Ascending aorta (tissue), 2 donors: ENCODE measurements at regions not wholly inside any gene's neighbourhood (a gene's known extent, or its start where the extent isn't known, plus 50 kb on each side); places are given as distances from the start of the nearest gene placed in this dataset.

Source experiments
- DNase-seq, 2 donors: peaks; one replicate each; pipeline ENCODE4 v3.0.0-alpha.2; 2019; ENCODE audit warnings: low spot score in 2 of 2
- H3K27ac ChIP-seq, 2 donors: fragments of 200-600 bp; sonication (generic); one replicate each; pipeline ENCODE4 v1.5.1; 2016 to 2017; ENCODE audit warnings: mild to moderate bottlenecking in 1 of 2
- H3K27me3 ChIP-seq: fragments of 200-600 bp; sonication (generic); one replicate; pipeline ENCODE4 v1.5.1; 2017
- H3K36me3 ChIP-seq, 2 donors: fragments of 200-600 bp; sonication (generic); one replicate each; pipeline ENCODE4 v1.5.1; 2016
- H3K4me1 ChIP-seq, 2 donors: fragments of 200-600 bp; sonication (generic); one replicate each; pipeline ENCODE4 v1.5.1; 2016 to 2017; ENCODE audit warnings: mild to moderate bottlenecking in 1 of 2
- H3K4me3 ChIP-seq, 2 donors: fragments of 200-600 bp; sonication (generic); one replicate each; pipeline ENCODE4 v1.5.1; 2016 to 2017; ENCODE audit warnings: mild to moderate bottlenecking in 1 of 2
- H3K9me3 ChIP-seq, 2 donors: fragments of 200-600 bp; sonication (generic); one replicate each; pipeline ENCODE4 v1.5.1; 2016
- intact Hi-C: fragments of 100-400 bp; cut with DNase I; formaldehyde crosslinking; loops from one replicate; pipeline ENCODE4 v1.15.1; 2023
- TF ChIP-seq, protein P1 (sequence below), 3 experiments: fragments of 200-600 bp in 2 of 3; fragments of 450-650 bp in 1 of 3; sonication (generic) in 2 of 3; IDR thresholded peaks; one replicate each; pipeline ENCODE4 v1.5.1; 2016 to 2019; ENCODE audit warnings: antibody characterized with exemption in 3 of 3, mild to moderate bottlenecking in 1 of 3, moderate library complexity in 1 of 3

DNA sequence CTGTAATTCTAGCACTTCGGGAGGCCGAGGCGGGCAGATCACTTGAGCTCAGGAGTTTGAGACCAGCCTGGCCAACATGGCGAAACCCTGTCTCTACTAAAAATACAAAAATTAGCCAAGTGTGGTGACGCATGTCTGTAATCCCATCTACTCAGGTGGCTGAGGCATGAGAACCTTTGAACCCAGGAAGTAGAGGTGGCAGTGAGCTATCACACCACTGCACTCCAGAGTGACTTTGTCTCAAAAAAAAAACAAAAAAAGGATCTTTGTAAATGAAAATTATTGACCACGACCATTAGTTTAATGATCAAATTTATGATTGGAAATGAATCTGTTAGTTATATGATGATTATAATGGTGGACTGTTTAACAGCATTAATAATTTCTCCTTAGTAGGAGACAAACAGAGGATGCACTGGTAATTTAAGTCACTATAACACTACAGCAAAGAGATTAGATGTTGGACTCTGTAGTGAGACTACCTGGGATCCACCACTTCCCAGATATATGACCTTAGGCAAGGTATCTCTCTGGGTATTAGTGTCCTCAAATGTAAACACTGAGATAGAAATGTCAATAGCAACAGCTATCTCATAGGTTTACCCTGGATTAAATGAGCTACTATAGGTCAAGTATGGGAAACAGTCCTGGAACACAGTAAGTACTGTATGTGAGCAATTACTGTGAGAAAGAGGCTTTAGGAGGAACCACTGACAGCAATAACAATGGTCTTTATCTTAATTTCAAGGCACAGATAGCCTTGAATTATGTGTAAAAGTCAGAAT lies 214.7 kb downstream of the NOVA1 start:
- H3K27ac ChIP-seq = no peak overlapping the region
- no peak overlapping the region for H3K4me3 ChIP-seq
- no peak for DNase-seq
- H3K27me3 ChIP-seq = no peaks in the 10 kb centered on the region
- TF ChIP-seq, protein P1, sequence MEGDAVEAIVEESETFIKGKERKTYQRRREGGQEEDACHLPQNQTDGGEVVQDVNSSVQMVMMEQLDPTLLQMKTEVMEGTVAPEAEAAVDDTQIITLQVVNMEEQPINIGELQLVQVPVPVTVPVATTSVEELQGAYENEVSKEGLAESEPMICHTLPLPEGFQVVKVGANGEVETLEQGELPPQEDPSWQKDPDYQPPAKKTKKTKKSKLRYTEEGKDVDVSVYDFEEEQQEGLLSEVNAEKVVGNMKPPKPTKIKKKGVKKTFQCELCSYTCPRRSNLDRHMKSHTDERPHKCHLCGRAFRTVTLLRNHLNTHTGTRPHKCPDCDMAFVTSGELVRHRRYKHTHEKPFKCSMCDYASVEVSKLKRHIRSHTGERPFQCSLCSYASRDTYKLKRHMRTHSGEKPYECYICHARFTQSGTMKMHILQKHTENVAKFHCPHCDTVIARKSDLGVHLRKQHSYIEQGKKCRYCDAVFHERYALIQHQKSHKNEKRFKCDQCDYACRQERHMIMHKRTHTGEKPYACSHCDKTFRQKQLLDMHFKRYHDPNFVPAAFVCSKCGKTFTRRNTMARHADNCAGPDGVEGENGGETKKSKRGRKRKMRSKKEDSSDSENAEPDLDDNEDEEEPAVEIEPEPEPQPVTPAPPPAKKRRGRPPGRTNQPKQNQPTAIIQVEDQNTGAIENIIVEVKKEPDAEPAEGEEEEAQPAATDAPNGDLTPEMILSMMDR (IDR thresholded peaks at IDR 0.05) = no peak
- no peaks in the 10 kb centered on the region for H3K4me1 ChIP-seq
- H3K36me3 ChIP-seq = no peaks in the 10 kb centered on the region
- no peaks in the 10 kb centered on the region for H3K9me3 ChIP-seq
- intact Hi-C loops = no loop called here

DNA sequence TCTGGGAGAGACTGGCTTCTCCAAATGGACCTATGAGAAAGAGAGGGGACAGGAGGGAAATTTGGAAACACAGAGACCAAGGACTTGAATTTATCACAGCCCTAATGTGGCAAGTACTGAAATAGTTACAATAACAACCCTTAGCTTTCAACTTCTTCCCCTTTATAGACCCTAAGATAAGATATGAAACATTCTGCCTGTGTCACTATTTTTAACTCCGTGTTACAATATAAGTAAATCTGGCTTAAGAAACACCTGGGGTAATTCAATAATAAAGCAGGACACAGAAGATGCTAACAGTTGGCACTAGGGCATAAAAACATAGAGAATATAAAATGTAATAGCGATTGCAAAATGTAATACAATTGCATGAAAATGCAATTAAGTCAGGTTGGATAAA lies 216.4 kb downstream of the NOVA1 start:
- no peak overlapping the region for H3K27ac ChIP-seq
- H3K36me3 ChIP-seq = no peaks in the 10 kb centered on the region
- H3K4me3 ChIP-seq = no peak overlapping the region
- H3K9me3 ChIP-seq = no peaks in the 10 kb centered on the region
- H3K27me3 ChIP-seq = no peaks in the 10 kb centered on the region
- TF ChIP-seq, protein P1 (IDR thresholded peaks at IDR 0.05) = no peak
- no peaks in the 10 kb centered on the region for H3K4me1 ChIP-seq
- DNase-seq = no peak
- intact Hi-C loops = no loop called here

DNA sequence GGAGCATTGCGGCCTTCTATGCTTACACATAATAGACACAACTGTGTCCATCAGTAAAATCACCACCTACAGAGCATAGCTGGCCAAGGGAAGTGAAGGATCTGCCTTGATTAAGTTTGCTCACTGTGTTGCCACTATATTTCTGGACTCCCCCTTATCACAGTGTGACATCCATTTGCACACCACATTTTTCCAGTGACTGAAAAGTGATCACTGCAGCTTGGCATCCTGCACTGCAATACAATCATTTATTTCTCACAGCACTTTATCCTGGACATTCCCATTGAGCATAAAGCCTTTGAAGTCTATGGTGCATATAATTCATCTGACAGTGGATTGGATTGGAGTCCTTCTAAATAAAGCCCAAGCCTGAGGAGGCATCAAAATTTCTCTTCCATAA lies 217.2 kb downstream of the NOVA1 start:
- Histone ChIP-seq H3K36me3 (no peaks in the 10 kb centered on the region), H3K27ac (no peak overlapping the region), H3K4me1 (no peaks in the 10 kb centered on the region), H3K4me3 (no peak overlapping the region), H3K27me3 (no peaks in the 10 kb centered on the region), H3K9me3 (no peaks in the 10 kb centered on the region)
- no peak for DNase-seq
- TF ChIP-seq, protein P1 (IDR thresholded peaks at IDR 0.05) = no peak
- intact Hi-C loops = no loop called here

DNA sequence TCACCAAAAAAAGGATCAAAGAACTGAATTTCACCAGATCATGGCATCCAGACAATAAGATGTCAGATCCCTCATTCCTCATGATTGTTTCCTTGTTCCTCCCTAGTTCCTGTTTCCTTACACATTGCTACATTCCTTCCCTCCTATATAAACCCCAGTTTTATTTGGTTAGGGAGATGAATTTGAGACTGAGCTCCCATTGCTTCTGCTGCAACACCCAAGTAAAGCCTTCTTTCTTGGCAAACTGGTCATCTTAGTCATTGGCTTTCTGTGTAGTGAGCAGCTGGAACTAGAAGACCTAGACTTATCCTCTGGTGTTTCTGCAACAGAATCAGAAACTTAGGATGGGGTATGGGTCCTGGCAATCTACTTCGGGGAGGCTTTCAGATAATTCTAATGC lies 217.9 kb downstream of the NOVA1 start:
- intact Hi-C loops = no loop called here
- Histone ChIP-seq H3K9me3 (no peaks in the 10 kb centered on the region), H3K36me3 (no peaks in the 10 kb centered on the region), H3K27me3 (no peaks in the 10 kb centered on the region), H3K4me1 (no peaks in the 10 kb centered on the region), H3K4me3 (no peak overlapping the region), H3K27ac (no peak overlapping the region)
- TF ChIP-seq, protein P1 (IDR thresholded peaks at IDR 0.05) = no peak
- no peak for DNase-seq

DNA sequence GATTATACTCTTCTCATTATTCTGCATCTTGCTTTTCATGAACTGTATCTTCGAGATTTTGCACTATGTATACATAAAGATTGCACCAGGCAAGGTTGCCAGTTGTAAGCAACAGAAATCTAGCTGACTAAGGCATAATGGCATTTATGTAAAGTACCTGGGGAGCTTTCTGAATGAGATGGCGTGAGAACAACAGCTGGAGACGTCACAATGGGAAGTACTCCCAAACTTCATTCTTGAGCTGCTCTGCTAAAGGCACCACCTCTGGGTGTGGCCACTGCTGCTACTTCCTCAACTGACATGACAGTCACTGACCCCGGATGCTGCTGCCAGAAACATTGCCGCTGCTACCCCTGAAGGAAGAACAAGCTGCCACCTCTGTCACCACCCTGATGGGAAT lies 220.7 kb downstream of the NOVA1 start:
- TF ChIP-seq, protein P1 (IDR thresholded peaks at IDR 0.05) = no peak
- Histone ChIP-seq H3K4me1 (no peaks in the 10 kb centered on the region), H3K36me3 (no peaks in the 10 kb centered on the region), H3K4me3 (no peak overlapping the region), H3K27ac (no peak overlapping the region), H3K9me3 (no peaks in the 10 kb centered on the region), H3K27me3 (no peaks in the 10 kb centered on the region)
- DNase-seq = no peak
- intact Hi-C loops = no loop called here

DNA sequence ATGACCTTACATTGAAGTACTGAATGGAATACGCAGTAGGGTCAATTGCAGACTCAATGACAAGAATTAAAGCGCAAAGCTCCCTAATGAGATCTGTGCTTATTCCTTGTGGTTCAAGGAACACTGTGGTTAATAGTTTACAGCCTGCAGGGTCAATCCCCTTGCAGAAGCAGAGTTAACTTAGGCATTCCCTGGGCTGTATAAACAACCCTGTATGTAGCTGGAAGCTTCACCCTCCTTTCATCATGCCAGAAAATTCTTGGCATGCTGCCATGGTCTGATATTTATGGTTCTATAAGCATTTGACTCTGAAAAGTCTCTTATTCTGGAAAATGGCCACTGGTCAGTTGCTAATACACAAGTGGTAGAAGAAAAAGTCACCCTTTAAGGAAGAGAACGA lies 227.7 kb downstream of the NOVA1 start:
- Histone ChIP-seq H3K27ac (no peak overlapping the region), H3K36me3 (no peaks in the 10 kb centered on the region), H3K9me3 (no peaks in the 10 kb centered on the region), H3K4me3 (no peak overlapping the region), H3K27me3 (no peaks in the 10 kb centered on the region), H3K4me1 (no peaks in the 10 kb centered on the region)
- intact Hi-C loops = no loop called here
- TF ChIP-seq, protein P1 (IDR thresholded peaks at IDR 0.05) = no peak
- DNase-seq = no peak
